Right ventricle myocardium inferior (tissue), 1 donor: ENCODE measurements at regions not wholly inside any gene's neighbourhood (a gene's known extent, or its start where the extent isn't known, plus 50 kb on each side); places are given as distances from the start of the nearest gene placed in this dataset.

ENCODE experiments used
- ATAC-seq: fragments of 200-7000 bp; cut with Tn5 transposase; one replicate; pipeline ENCODE4 v1.9.1; 2020; ENCODE audit warnings: mild to moderate bottlenecking, moderate library complexity
- DNase-seq: peaks from one replicate; pipeline ENCODE4 v3.0.0; 2021; ENCODE audit errors: missing footprints
- intact Hi-C: fragments of 100-400 bp; cut with DNase I; formaldehyde crosslinking; loops from one replicate; pipeline ENCODE4 v1.11.0; 2022
- donor health status: DM: no; HTN: yes; CAD: no; lungs with severe emphysema.

DNA sequence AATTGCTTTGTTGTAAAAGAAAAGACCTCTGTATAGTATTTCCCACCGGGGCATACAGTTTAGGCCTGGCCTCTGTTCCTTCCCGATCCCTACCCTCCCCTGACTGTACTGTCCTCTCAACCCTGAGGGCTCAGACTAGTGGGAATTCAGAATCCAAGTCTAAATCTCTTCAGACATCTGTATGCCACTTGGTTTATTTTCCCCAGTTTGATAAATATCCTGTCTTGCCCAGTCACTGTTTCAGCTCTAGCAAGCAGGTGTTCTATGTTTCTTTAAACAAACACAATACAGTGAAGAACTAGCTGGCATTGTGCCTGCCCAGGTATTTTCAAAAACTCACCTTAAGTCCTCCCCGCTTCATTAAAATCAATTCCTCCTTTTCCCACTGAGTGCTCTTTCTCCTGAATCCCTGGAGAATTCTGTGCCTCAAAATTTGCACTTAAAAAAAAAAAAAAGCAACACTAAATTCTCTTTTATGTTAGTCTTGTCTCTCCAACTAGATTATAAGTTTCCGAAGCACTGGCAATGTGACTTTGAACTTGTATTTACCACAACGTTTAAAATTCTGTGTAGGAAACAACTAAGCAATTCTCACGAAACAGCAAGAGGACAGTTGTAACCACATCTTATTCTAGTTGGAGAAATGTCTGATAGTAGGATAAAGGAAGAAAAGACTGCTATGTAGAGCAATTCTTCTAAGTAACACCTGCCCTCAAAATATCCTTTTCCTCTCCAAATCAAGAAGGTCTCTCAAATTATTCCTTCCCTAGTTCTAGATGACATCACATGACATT lies 112.0 kb upstream of the CARMIL1 start:
- intact Hi-C loops: no loop called here
- ATAC-seq (no peak), DNase-seq (no peak)

DNA sequence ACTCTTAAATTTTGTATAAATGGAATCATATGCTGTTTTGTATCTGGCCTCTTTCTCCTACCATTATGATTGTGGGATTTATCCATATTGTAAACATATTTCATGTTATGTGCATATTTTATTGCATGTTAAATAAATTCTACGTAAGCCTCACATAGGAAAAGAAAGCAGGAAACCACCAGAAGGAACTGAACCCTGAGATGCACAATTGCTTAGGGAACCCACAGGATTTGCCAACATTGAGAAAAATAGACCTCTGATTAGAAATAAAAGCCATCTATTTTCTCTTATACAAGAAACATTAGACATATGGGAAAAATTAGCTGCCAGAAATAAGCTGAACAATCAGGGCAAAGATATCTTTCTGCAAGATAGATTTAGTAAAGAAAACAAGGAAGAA lies 111.2 kb upstream of the CARMIL1 start:
- ATAC-seq (no peak), DNase-seq (no peak)
- intact Hi-C loops: no loop called here

DNA sequence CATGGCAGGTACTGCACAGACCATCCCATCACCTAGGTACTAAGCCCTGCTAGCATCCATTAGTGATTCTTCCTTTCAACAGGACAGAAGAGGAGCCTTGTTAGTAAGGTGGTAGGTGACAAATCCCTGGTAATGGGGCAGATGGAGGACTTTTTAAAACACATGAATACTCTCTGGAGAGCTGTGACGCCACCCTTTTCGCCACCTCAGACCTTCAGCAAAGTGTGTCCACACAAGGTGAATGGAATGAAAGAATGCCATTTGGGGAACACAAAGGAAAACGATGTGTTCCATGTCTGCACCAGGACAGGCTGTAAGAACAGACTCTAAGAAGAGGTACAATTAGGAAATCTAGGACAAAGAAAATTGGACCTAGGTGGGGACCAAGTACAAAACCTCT lies 110.5 kb upstream of the CARMIL1 start:
- intact Hi-C loops: no loop called here
- no peak for ATAC-seq
- no peak for DNase-seq

DNA sequence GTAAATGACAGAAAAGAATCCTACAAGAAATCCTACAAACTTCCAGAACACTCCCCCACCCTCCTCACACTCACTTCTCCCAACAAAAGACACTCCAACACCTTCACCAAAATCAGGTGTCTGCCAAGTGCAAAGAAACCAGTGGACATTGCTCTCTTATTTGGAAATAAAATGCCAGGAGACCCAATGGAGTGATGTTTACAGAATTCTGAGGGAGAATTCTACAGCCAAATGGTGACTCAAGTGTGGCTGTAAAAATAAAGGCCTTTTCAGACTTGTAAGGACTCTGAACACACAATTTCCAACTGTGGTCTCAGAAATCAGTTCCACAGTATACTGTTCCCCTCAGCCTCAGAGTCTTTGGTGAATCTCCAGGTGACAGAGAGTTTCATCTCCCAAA lies 109.6 kb upstream of the CARMIL1 start:
- ATAC-seq (no peak), DNase-seq (no peak)
- intact Hi-C loops: no loop called here

DNA sequence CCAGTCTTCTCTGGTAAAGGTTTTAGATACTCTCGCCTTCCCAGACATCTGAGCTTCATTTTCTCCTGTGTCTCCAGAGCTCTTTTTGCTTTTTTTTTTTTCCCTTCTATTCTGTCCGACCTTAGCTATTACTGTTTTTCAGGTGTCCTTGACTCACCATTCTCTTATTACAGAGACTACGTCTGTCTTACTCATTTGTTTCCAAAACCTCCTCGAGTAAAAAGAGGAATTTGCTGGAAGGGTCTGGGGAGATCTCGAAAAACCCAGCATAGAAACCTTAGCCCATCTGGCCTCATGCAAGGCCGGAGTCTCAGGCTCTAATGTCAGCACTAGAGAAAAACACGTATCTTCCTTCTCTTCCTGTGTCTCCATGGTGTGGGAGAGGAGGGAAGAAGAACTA lies 109.2 kb upstream of the CARMIL1 start:
- ATAC-seq (no peak), DNase-seq (no peak)
- intact Hi-C loops: no loop called here

DNA sequence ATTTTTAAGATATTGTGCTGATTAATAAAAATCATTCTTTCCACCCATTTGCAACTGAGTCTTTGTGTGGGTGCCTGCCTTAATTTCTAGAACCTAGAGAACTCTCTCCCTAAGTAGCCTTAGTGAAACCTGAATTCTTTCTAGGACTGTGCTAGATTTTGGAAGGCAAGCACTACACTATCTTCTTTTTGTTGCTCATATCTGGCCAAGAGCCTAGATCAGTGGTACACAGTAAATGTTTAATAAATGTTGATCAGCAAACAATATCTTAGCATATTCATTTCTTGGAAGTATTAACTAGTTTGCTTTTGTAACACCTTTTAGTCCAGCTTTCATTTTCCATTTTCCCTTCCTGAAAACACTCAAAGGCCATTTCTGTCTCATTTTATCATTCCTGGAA lies 108.5 kb upstream of the CARMIL1 start:
- intact Hi-C loops: no loop called here
- DNase-seq (no peak), ATAC-seq (no peak)

DNA sequence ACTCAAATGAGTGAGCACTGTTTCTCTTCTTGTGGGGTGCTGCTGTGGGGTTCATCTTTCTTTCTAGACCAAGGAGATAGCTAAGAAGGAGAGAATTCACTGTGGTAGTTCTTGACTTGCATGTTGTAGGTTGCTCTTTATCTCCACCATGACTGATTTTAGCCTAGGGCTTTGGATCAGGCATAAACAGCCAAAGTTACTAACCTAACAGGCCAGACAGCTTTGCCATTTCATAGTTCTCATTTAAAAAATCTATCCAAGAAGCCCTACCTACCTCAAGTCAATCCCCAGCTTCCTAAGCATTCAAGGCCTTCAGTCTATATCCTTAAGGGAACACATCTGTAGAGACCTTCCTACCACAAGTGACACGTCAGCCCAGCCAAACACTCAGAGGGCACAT lies 107.9 kb upstream of the CARMIL1 start:
- intact Hi-C loops: no loop called here
- DNase-seq: no peak

DNA sequence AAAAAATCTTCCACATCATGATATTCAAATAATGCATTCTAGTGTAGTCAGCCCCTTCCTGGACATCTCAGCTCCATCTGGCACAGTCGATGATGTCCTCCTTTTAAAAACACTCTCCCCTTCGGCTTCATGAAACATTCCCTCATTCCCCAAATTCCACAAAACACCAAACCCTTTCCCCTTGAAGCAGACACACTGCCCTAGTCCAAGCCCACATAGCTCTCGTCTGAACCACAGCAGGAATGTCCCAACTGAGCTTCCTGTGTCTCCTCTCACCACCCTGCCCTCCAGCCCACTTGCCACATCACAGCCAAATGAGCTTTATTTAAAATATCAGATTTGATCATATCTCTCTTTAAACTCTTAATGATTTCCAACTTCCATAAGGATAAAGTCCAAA lies 106.4 kb upstream of the CARMIL1 start:
- intact Hi-C loops: no loop called here
- DNase-seq (no peak), ATAC-seq (no peak)

More for the DNA sequence above, 107.9 kb upstream of the CARMIL1 start:
- ATAC-seq: no peak

DNA sequence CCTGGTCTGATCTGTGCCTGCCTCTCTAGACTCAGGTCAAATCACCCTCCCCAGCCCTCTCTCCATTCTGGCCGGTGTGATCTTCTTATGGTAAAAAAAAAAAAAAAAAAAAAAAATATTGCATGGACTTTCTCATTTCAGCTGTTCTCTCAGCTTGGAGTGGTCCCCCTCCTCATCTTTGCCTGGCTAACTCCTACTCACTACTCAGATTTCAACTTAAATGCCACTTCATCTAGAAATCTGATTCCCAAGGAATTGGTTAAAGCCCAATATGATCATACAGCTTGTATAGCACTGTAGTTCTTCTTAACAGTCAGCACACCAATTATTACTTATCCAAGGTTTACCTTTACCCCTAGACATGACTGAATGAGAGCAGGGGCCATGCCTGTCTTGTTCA lies 105.9 kb upstream of the CARMIL1 start:
- DNase-seq: no peak
- no peak for ATAC-seq
- intact Hi-C loops: no loop called here

DNA sequence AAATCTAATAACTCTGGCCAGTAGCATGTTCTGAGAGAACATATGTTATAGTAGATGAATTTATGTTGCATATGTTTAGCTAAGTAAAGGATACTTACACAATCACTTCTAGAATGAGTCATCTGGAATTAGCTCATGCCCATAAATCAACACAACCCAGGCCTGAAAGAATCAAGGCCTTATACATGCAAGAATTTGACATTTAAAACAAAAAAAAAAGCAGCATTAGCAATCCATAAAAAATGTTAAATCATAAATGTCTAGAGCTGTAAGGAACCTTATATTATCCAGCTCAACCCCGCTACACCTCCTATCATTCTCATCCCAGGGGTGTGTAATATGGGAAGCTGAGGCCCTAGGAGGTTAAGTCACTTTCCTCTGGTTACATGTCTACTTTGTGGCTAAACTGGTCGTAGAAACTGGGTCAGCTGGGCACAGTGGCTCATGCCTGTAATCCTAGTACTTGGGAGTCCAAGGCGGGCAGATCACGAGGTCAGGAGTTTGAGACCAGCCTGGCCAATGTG lies 105.2 kb upstream of the CARMIL1 start:
- intact Hi-C loops: no loop called here
- no peak for DNase-seq
- ATAC-seq: no peak

DNA sequence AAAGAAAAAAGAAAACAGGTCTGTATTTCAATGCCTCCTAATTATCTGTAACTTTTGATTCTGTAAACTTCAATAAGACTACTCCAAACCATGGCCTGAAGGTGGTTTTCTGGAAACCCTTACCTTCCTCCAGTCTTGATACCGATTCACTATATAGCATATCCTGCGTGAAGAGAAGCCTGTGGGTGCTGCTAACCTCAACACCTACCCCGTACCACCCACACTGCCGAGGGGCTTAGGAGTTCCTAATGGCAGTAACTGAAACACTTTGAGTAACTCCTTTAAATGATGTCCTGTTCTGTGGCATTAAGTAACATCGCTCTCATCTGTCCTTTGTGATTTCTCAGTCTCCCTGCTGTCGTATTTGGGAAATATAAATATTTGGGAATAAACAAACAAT lies 104.5 kb upstream of the CARMIL1 start:
- ATAC-seq: no peak
- intact Hi-C loops: loop anchor here (5.0 kb wide), 1 partner anchor 37 kb away; no protein-coding TSS in a partner anchor
- no peak for DNase-seq

DNA sequence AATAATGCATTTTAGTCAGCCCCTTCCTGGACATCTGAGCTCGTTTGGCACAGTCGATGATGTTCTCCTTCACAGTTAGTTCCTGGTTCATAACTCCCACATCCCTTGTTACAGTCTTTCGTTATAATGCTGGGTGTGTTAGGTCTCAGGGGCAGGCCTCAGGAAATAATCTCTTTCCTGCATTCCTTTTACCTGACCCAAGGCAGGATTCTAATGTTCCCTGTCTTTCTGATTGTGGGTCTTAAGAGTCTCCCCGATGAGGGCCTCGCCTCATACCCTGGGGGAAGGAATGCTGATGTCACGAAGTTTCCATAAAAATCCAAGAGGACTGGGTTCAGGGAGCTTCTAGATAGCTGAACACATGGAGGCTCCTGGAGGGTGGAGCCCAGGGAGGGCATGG lies 104.0 kb upstream of the CARMIL1 start:
- ATAC-seq (no peak), DNase-seq (no peak)
- intact Hi-C loops: loop anchor here (5.0 kb wide), 1 partner anchor 38 kb away; no protein-coding TSS in a partner anchor

DNA sequence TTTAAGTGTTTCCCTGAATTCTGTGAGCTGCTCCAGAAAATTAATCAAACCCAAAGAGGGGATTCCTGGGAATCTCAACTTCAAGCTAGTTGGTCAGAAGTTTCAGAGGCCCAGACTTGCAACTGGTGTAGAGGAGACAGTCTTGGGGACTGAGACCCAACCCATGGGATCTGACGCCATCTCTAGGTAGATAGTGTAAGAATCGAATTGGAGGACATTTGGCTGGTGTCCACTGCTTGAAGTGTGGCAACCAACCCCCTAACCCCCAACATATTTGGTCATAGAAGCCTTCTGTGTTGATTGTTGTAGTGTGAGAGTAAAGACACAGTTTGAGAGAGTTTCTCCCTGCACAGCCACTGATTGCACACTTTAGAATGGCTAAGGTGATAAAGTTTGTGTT lies 103.5 kb upstream of the CARMIL1 start:
- intact Hi-C loops: loop anchor here (5.0 kb wide), 1 partner anchor 38 kb away; no protein-coding TSS in a partner anchor
- ATAC-seq (no peak), DNase-seq (no peak)

DNA sequence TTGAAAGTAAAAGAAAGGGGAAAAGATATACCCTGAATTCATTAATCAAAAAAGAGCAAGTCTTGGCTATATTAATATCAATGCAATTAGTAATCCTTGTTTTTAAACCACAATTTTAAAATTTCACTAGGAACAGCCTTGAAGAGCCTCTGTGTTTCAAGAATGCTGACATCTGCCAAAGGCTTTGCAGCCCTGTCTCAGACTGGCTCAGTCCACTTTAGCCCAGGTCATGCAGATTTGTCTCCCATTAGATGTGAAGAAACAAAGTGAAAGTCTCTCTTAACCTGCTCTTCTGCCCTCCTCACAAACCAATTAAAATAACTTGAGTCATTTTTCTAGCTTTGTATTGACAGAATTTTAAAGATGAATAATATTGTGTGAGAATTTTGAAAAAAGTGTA lies 102.7 kb upstream of the CARMIL1 start:
- no peak for DNase-seq
- ATAC-seq: no peak
- intact Hi-C loops: loop anchor here (5.0 kb wide), 1 partner anchor 39 kb away; no protein-coding TSS in a partner anchor

DNA sequence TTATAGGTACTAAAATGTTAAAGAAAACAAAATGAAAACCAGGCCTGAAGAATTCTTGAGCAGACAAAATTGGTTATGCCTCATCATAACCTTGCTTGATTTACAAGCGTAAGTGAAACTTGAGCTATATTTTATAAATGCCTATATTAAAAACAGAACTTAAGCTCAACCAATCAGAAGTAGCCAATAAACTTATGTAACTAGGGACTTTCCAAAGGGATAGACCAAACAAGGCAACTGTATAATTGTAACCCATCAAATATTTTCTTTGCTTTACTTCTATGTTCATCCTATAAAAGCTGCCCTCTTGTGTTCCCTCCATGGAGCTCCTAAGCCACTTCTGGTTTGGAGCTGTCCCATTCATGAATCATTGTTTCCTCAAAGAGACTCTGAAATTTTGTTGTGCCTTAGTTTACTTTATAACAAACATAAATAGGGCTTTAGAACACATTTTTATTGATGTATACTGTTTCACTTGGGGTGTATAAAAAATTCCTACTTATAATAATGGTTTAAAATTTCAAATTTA lies 101.6 kb upstream of the CARMIL1 start:
- intact Hi-C loops: loop anchor here (5.0 kb wide), 1 partner anchor 40 kb away; no protein-coding TSS in a partner anchor
- ATAC-seq (no peak), DNase-seq (no peak)

DNA sequence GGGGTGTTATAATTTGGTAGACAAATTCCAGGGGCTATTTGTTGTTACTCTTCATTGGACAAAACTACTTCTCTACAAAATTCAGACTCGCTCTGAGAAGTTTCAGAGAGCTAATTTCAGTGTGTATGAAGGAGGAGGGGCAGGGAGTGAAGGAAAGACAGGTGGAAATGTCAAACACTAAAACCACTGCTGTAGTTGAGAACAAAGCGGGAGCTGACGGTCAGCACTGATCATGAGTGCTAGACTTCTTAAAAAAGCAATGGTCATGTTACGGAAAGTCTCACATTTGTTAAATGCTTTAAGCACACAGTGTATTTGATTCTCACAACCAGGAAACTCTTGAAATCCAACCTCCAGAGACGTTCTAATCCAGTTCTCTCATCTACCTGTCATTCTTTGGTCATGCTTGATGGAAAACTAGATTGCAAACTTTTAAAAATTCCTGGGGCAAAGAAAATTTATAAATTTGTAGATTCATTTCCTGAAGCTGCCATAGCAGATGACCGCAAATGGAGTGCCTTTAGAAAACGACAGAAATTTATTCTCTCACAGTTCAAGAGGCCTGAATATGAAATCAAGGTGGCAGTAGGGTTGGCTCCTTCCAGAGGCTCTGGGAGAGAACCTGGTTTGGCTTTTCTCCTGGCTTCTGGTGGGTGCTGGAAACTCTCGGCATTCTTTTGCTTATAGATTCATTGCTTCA lies 100.7 kb upstream of the CARMIL1 start:
- no peak for ATAC-seq

DNA sequence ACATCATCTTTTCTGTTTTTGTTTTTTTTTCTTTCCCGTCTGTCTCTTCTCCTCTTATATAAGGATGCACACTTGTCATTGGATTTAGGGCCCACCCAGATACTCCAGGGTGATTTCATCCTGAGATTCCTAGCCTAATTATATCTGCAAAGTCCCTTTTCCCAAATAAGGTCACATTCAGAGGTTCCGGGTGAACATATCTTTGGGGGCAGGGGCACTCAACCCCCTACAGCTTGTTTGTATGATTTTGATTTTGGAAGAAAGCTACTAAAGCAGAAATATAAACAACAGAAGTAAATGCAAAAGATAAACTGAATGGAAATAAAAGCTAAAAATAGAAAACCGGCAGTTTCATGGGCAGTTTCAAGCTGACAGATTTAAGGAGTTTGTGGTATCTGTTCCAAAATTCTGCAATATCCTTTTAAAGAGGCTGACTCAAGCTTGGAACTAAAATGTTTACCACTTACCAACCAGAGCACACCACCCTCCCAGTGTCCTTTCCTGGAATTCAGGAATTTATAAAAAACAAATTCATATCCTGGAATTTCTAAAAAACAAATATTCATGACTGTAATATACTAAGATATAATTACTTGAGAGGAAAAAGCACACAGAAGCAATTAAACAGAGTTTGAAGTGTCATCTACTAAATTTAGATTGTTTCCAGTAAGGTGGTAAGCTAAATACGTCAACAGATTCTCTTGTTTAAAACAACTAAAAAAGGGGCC lies 100.0 kb upstream of the CARMIL1 start:
- no peak for ATAC-seq
- DNase-seq: no peak
- intact Hi-C loops: loop anchor here (1.0 to 5.0 kb wide), 2 partner anchors 42 to 92 kb away; no protein-coding TSS in a partner anchor

More for the DNA sequence above, 100.7 kb upstream of the CARMIL1 start:
- DNase-seq: no peak
- intact Hi-C loops: loop anchor here (1.0 to 5.0 kb wide), 2 partner anchors 41 to 91 kb away; no protein-coding TSS in a partner anchor

DNA sequence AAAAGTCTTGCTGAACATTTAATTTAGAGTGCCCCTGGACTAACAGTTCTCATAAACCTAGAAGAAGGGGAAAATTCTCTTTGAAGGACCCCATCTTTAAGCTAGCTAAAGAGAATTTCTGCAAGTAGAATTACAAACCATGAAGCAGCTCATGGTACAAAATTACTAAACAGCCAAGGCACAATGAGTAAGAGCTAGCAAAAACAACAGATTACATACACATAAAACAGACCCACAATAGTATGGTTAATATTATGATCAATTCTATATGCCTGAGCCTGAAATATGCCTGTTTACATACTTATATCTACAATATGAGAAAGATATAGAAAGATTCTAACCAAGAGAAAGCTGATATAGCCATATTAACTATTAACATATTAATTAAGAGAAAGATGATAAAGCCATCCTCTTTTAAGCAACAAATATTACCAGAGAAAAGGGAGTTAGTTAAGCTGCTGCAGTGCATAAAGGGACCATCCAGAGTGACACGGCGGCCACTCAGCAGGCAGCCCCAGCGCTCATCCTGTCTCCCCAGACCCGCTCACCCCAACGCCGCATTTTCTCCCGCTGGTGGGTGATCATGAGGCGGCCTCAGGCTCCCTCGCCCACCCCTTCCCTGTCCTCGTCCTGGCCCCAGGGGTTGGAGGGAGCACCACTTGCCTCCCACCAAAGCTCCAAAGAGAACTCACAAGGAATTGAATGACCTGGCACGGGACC lies 98.4 kb upstream of the CARMIL1 start:
- no peak for DNase-seq
- intact Hi-C loops: no loop called here
- no peak for ATAC-seq
